SIG-M5 treated with dmso at 0.1 percent for 504 hours (cell line): ENCODE measurements at regions not wholly inside any gene's neighbourhood (a gene's known extent, or its start where the extent isn't known, plus 50 kb on each side); places are given as distances from the start of the nearest gene placed in this dataset.

Source experiments
- DNase-seq: peaks from one replicate; lab custom pipeline; 2025; ENCODE audit not compliant: unreplicated experiment; lab: John Stamatoyannopoulos, UW

DNA sequence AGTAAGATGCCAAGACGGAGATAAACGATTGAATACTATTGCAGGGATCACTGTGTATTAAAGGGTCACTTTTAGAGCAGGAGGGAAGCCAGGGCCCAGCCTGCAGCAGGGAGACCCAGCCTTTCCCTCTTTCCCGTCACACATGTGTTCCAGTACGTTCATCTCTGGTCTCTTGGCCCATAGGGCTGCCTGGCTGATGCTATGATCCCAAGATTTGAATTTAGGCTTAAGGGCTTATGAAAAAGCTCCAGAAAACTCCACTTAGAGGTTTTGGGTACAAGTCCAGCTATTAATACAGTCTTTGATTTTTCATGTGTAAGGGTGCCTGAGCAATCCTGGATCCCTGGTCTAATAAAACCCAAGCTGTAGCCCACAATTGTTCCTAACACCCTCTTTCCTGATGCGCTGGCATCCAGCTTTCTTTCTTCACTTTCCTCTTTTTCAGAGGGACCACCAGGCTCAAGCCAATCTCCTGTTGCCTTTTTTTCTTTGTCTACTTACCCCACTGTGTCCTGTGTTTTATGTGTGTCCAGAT is 359.6 kb upstream of the USP24 start:
- no peak for DNase-seq

- DNase-seq, result no peak
These were observed 357.9 kb upstream of the USP24 start for GRCh38 chr1:55572878-55573734.

DNA sequence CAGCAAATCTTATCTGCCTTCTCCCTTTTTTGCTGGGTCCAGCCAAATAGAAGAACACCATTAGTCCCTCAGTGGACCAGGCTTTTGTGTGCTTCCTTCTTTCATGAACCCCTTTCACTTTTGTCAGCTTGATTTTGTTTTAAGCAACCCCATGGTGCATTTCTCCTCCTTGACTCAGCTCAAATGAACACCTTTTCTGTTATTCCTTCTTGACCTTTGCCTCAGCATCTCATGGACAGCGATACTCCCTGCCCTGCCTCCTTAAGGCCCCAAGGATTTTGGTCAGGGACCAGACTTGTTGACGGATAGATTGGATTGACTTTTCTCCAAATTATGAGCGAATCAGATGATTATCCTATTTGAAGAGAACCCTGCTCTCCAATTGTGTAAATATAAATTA is 356.6 kb upstream of the USP24 start:
- no peak for DNase-seq

GRCh38 chr1:55569417-55569816 is 354.3 kb upstream of the USP24 start:
- no peak for DNase-seq

GRCh38 chr1:55568732-55569131 is 353.6 kb upstream of the USP24 start:
- no peak for DNase-seq

GRCh38 chr1:55560266-55560665 is 345.1 kb upstream of the USP24 start:
- DNase-seq, result no peak

- no peak for DNase-seq
These were observed 344.7 kb upstream of the USP24 start for GRCh38 chr1:55559842-55560241.

DNA sequence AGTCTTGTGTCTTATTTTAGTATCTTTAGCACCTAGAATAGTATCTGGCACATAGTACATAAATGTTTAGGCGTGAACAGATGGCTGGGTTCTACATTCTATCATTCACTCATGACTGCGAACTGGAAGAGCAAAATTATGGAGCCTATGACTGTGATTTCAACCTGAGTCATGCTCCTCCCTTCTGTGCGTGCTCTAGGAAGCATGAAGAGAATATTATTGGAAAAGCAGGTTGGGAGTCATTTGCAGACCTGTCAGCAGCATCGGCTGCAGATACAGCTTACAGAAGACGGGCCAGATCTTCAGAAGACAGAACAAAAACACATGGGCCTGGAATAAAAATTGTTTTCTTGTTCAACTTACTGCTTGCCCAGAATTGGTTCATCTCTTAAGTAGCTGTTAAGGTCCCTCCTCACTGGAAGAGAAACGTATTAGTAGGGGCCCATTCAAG is 344.0 kb upstream of the USP24 start:
- DNase-seq, result no peak

GRCh38 chr1:55558515-55558914 is 343.4 kb upstream of the USP24 start:
- no peak for DNase-seq

DNA sequence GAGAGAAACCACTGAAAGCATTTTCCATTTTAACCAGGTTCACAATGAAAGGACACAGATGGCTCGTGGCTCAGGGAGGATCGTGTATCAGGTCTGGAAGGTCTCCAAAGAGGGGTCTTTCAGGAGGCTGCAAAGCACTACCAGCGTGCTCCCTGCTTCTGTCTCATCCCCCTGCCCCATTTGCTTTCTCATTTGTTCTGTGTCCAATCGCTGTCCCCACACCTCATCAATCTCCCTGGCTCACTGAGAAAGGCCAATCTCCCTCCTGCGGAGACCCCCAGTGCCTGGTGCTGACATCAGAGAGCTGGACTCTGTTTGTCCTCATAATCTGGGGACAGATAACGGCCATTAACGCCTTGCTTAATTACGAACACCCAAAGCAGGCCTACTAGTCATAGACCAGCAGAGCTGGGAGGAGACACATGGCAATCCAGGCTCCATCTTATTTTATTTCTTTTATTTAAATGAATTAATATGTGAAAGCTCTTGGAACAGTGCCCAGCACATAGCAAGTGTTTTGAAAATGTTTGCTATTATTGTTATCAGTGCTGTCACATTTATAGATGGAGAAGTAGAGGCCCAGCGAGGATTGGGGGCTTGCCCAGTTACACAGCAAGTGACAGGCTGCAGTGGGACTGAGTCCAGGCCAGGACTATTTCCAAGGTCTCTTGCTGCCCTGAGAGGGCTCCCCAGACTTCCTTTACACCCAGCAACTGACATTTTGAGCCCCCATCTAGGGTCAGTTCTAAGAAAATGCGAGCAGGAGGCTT is 341.0 kb upstream of the USP24 start:
- DNase-seq, result no peak

DNA sequence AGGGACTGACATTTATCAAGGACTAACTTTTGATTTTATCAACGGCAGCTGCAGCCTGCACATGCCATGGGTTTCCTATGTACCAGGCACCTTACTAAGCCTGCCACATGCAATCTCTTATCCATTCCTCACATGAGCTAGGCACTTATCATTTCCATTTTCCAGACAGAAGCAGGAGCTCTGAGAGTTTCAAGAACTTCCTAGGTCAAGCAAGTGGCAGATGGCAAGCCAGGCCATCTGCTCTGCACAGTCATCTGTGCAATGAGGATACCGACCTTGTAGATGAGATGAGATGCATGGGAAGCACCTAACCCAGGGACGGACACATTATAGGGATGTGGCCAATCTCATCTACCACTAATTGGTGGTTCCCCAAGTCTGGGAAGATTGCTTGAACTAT is 339.4 kb upstream of the USP24 start:
- DNase-seq, result no peak

GRCh38 chr1:55552636-55553035 is 337.5 kb upstream of the USP24 start:
- DNase-seq, result no peak

DNA sequence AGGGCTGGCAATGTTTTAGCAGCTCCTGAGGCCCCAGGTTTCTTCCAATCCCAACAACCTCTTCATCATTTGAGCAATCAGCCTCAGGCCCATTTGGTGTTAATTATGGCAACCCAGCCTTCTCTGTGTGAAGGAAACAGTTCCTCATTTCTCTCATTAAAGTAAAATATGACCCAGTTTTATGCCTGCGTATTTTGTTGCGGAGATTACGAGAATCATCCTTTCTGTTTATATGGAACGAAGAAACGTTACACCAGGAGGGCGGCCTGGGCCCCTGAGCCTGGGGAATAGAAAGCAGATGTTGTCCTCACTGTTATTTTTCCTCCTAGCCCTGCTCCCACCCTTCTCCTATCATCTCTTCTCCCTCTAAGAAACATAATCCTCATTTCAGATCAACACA is 332.2 kb upstream of the USP24 start:
- DNase-seq, result no peak

DNA sequence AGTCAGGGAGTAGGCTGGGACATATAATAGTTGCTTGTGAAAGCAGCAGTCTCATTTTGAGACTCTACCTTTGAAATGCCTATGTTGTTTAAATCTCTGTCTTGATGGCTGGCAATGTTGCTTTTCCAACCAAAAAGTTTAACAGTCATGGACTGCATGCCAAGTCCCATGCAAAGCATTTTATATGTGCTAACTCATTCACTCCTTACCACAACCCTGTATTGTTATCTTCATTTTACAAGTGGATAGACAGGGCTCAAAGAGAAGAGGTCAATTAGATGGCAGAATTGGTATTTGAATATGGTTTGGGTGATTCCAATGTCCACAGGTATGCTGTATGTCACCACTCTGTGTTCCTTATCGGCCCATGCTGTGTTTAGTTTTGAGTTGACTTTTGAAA is 331.4 kb upstream of the USP24 start:
- DNase-seq, result no peak

- DNase-seq, result no peak
These were observed 329.7 kb upstream of the USP24 start for GRCh38 chr1:55544826-55545225.

GRCh38 chr1:55542901-55543504 is 327.8 kb upstream of the USP24 start:
- DNase-seq, result no peak

- DNase-seq, result no peak
These were observed 326.1 kb upstream of the USP24 start for GRCh38 chr1:55541296-55541695.

DNA sequence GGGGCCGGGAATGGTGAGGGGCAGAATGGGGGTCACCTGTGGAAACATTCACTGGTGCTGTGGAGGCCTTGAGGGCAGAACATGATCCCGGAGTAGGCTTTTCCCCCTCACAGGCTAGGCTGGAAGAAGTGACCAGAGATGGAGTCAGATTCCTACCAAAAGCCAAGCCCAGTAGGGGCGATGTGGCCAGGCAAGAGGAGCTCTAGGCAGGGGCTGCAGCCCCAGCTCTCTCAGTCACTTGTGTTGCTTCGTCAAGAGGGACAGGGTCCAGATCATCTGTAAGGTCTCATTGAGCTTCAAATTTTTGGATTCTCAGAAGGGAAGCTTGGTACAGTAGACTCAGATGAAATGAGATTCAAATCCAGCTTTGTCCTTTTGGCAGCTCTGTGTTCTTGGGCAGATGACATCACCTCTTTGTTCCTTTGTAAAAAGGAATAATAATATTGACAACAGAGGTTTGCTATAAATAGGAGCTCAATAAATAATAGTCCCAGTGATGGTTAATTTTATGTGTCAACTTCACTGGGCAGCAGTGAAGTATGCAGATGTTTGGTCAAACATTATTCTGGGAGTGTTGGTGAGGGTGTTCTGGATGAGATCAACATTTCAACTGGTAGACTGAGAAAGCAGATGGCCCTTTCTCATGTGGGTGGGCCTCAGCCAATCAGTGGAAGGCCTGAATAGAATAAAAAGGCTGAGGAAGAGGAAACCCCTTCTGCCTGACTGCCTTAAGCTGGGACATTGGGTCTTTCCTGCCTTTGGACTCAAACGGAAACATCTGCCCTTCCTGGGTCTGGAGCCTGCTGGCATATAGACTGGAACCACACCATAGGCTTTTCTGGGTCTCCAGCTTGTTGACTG is 324.7 kb upstream of the USP24 start:
- DNase-seq, result no peak

DNA sequence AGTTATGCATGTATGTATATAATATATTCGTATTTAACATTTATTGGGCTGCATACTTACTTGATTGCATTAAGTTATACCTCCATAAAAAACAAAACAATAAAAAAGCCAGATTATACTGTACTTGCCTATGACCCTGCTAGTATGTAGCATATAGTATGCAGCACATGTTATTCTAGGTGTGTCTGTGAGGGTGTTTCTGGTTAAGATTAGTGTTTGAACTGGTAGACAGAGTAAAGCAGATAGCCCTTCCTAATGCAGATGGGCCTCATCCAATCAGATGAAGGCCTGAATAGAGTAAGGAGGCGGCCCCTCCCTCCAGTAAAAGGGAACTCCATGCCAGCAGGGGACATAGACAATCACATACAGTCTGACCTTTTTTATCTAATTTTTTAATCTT is 323.3 kb upstream of the USP24 start:
- DNase-seq, result no peak

GRCh38 chr1:55536545-55536865 is 321.3 kb upstream of the USP24 start:
- no peak for DNase-seq
